H9 (cell line): ENCODE measurements at regions not wholly inside any gene's neighbourhood (a gene's known extent, or its start where the extent isn't known, plus 50 kb on each side); places are given as distances from the start of the nearest gene placed in this dataset.

ENCODE experiments used
- DNase-seq: peaks from one replicate; pipeline ENCODE4 v3.0.0-alpha.2; 2017
- H2AFZ ChIP-seq: one replicate; pipeline ENCODE4 v1.6.1; 2013; ENCODE audit warnings: mild to moderate bottlenecking, low read length, control low read depth, moderate library complexity
- H2AK5ac ChIP-seq: 2 replicates; pipeline ENCODE4 v1.6.1; 2013; ENCODE audit warnings: low read length, control low read depth, mixed read lengths; ENCODE audit not compliant: insufficient read length
- H2BK120ac ChIP-seq: one replicate; pipeline ENCODE4 v1.6.1; 2013; ENCODE audit warnings: low read depth, mild to moderate bottlenecking, low read length, control low read depth, inconsistent platforms; ENCODE audit not compliant: poor library complexity, severe bottlenecking
- H2BK12ac ChIP-seq: 2 replicates; pipeline ENCODE4 v1.6.1; 2013; ENCODE audit warnings: low read length, control low read depth, mixed read lengths, low read depth; ENCODE audit not compliant: insufficient read length
- H2BK15ac ChIP-seq: 2 replicates; pipeline ENCODE4 v1.6.1; 2013; ENCODE audit warnings: low read depth, low read length, control low read depth
- H2BK20ac ChIP-seq: one replicate; pipeline ENCODE4 v1.6.1; 2013; ENCODE audit warnings: low read depth, mild to moderate bottlenecking, low read length, control low read depth, inconsistent platforms; ENCODE audit not compliant: poor library complexity, severe bottlenecking
- H2BK5ac ChIP-seq: 2 replicates; pipeline ENCODE4 v1.6.1; 2013; ENCODE audit warnings: low read length, control low read depth, mixed read lengths; ENCODE audit not compliant: insufficient read length
- H3K14ac ChIP-seq: 2 replicates; pipeline ENCODE4 v1.6.1; 2013; ENCODE audit warnings: low read length, control low read depth; ENCODE audit not compliant: insufficient read depth
- H3K18ac ChIP-seq: 2 replicates; pipeline ENCODE4 v1.6.1; 2013; ENCODE audit warnings: low read depth, mild to moderate bottlenecking, mixed read lengths, low read length, control low read depth; ENCODE audit not compliant: insufficient read length
- H3K23ac ChIP-seq: 2 replicates; pipeline ENCODE4 v1.6.1; 2013; ENCODE audit warnings: low read length, control low read depth, mixed read lengths, low read depth; ENCODE audit not compliant: insufficient read length
- H3K23me2 ChIP-seq: 2 replicates; pipeline ENCODE4 v1.6.1; 2013; ENCODE audit warnings: low read depth, mild to moderate bottlenecking, mixed read lengths, low read length, control low read depth; ENCODE audit not compliant: insufficient read length, poor library complexity, severe bottlenecking
- H3K27ac ChIP-seq: 2 replicates; pipeline ENCODE4 v1.5.1; 2013; ENCODE audit warnings: low read length, control low read depth, mixed read lengths, low read depth; ENCODE audit not compliant: insufficient read length
- H3K27me3 ChIP-seq: 2 replicates; pipeline ENCODE4 v1.6.1; 2013; ENCODE audit warnings: low read length, control low read depth, inconsistent platforms; ENCODE audit not compliant: insufficient read depth
- H3K4ac ChIP-seq: 2 replicates; pipeline ENCODE4 v1.6.1; 2013; ENCODE audit warnings: low read depth, mild to moderate bottlenecking, control low read depth, inconsistent platforms, low read length, moderate library complexity
- H3K4me1 ChIP-seq: 2 replicates; pipeline ENCODE4 v1.6.1; 2013; ENCODE audit warnings: low read length, control low read depth, inconsistent platforms; ENCODE audit not compliant: insufficient read depth
- H3K4me2 ChIP-seq: 2 replicates; pipeline ENCODE4 v1.6.1; 2013; ENCODE audit warnings: low read length, control low read depth, mixed read lengths; ENCODE audit not compliant: insufficient read length, insufficient read depth
- H3K56ac ChIP-seq: 2 replicates; pipeline ENCODE4 v1.6.1; 2013; ENCODE audit warnings: low read depth, mild to moderate bottlenecking, mixed read lengths, low read length, control low read depth; ENCODE audit not compliant: insufficient read length
- H3K79me1 ChIP-seq: 2 replicates; pipeline ENCODE4 v1.6.1; 2013; ENCODE audit warnings: low read depth, mild to moderate bottlenecking, moderate library complexity, low read length, control low read depth, inconsistent platforms; ENCODE audit not compliant: insufficient read depth, poor library complexity, severe bottlenecking
- H3K79me2 ChIP-seq: 2 replicates; pipeline ENCODE4 v1.6.1; 2013; ENCODE audit warnings: low read length, control low read depth, inconsistent platforms; ENCODE audit not compliant: insufficient read depth
- H3K9ac ChIP-seq: 2 replicates; pipeline ENCODE4 v1.6.1; 2013; ENCODE audit warnings: low read length, control low read depth, mixed read lengths; ENCODE audit not compliant: insufficient read length; ENCODE audit errors: extremely low read depth
- H3K9me3 ChIP-seq: one replicate; pipeline ENCODE4 v1.6.1; 2013; ENCODE audit warnings: low read depth, low read length, inconsistent platforms; ENCODE audit not compliant: control insufficient read depth
- H3T11ph ChIP-seq: one replicate; pipeline ENCODE4 v1.6.1; 2013; ENCODE audit warnings: mild to moderate bottlenecking, low read length, control low read depth, inconsistent platforms
- H4K20me1 ChIP-seq: one replicate; pipeline ENCODE4 v1.6.1; 2013; ENCODE audit not compliant: control insufficient read depth, insufficient read length, insufficient read depth
- H4K5ac ChIP-seq: 2 replicates; pipeline ENCODE4 v1.6.1; 2013; ENCODE audit warnings: low read depth, mild to moderate bottlenecking, mixed read lengths, low read length, control low read depth; ENCODE audit not compliant: insufficient read length
- H4K8ac ChIP-seq: replicated peaks from 2 replicates; pipeline ENCODE4 v1.6.1; 2013; ENCODE audit warnings: low read length, control low read depth, mixed read lengths, low read depth; ENCODE audit not compliant: insufficient read length
- H4K91ac ChIP-seq: 2 replicates; pipeline ENCODE4 v1.6.1; 2013; ENCODE audit warnings: low read depth, mild to moderate bottlenecking, moderate library complexity, mixed read lengths, low read length, control low read depth; ENCODE audit not compliant: insufficient read length
- H3K27ac Mint-ChIP-seq, 3 experiments: 2 replicates in 2 of 3; 3 replicates in 1 of 3; pipeline ENCODE4 v1.8.0; 2020 to 2021; ENCODE audit warnings: mixed read lengths in 3 of 3, mild to moderate bottlenecking in 1 of 3, moderate library complexity in 1 of 3
- H3K27me3 Mint-ChIP-seq: 2 replicates; pipeline ENCODE4 v1.8.0; 2021; ENCODE audit warnings: low read depth, mild to moderate bottlenecking, moderate library complexity, mixed read lengths
- H3K36me3 Mint-ChIP-seq, 3 experiments: 2 replicates in 2 of 3; 3 replicates in 1 of 3; pipeline ENCODE4 v1.8.0; 2020 to 2021; ENCODE audit warnings: low read depth in 3 of 3, mixed read lengths in 3 of 3; ENCODE audit not compliant: insufficient read depth in 1 of 3
- H3K4me1 Mint-ChIP-seq, 2 experiments: 2 replicates each; pipeline ENCODE4 v1.8.0; 2020; ENCODE audit warnings: mixed read lengths in 2 of 2
- H3K4me3 Mint-ChIP-seq, 2 experiments: 2 replicates in 1 of 2; 3 replicates in 1 of 2; pipeline ENCODE4 v1.8.0; 2020 to 2021; ENCODE audit warnings: mild to moderate bottlenecking in 2 of 2, mixed read lengths in 2 of 2, moderate library complexity in 1 of 2
- H3K9me3 Mint-ChIP-seq, 2 experiments: 2 replicates in 1 of 2; 3 replicates in 1 of 2; pipeline ENCODE4 v1.8.0; 2020; ENCODE audit warnings: mild to moderate bottlenecking in 2 of 2, mixed read lengths in 2 of 2, moderate library complexity in 1 of 2
- CTCF ChIP-seq: fragments of 200-600 bp; sonication (generic); conservative IDR thresholded peaks from 3 replicates; pipeline ENCODE4 v1.8.0; 2021; ENCODE audit warnings: antibody characterized with exemption, mild to moderate bottlenecking
- WGBS: extraction: QIAGEN DNeasy Blood & Tissue Kit; methylation state at CpG from one replicate; pipeline ENCODE4 v1.1.7; 2013; ENCODE audit warnings: missing lambda C conversion rate, low lambda C conversion rate, mixed read lengths; ENCODE audit not compliant: insufficient read length; ENCODE audit errors: extremely low coverage; 5-methylcytosine and 5-hydroxymethylcytosine counted together

GRCh38 chr4:180652533-180652932 is 1590.7 kb upstream of the TENM3 start:
- Histone ChIP-seq H3K27me3 (no peaks in the 10 kb centered on the region), H3K56ac (no peak overlapping the region), H4K91ac (no peak overlapping the region), H4K8ac (no peak overlapping the region), H2BK5ac (no peak overlapping the region), H3T11ph (no peak overlapping the region), H3K4me1 (no peaks in the 10 kb centered on the region), H3K23ac (no peak overlapping the region), H3K27ac (no peak overlapping the region), H3K9ac (no peak overlapping the region), H4K20me1 (no peaks in the 10 kb centered on the region), H2BK120ac (no peak overlapping the region), H3K9me3 (no peaks in the 10 kb centered on the region), H3K4ac (no peak overlapping the region), H2BK12ac (no peak overlapping the region), H3K14ac (no peak overlapping the region), H3K18ac (no peak overlapping the region), H3K79me2 (no peaks in the 10 kb centered on the region), H3K4me2 (no peak overlapping the region), H2AFZ (no peak overlapping the region), H2BK20ac (no peak overlapping the region), H4K5ac (no peak overlapping the region), H2AK5ac (no peak overlapping the region), H3K79me1 (no peaks in the 10 kb centered on the region), H2BK15ac (no peak overlapping the region), H3K23me2 (no peaks in the 10 kb centered on the region)
- H3K9me3 Mint-ChIP-seq = no peaks in the 10 kb centered on the region
- no peaks in the 10 kb centered on the region; a peak in 2 of 7 replicates for H3K36me3 Mint-ChIP-seq
- no peak for DNase-seq
- no peak for TF ChIP-seq CTCF
- no peaks in the 10 kb centered on the region for H3K27me3 Mint-ChIP-seq
- H3K4me1 Mint-ChIP-seq = no peaks in the 10 kb centered on the region
- no peak overlapping the region for H3K27ac Mint-ChIP-seq
- no CpG with 5 or more reads among the region's 1 CpG for WGBS
- H3K4me3 Mint-ChIP-seq = no peak overlapping the region
